ENCODE measurements at regions not wholly inside any gene's neighbourhood (a gene's known extent, or its start where the extent isn't known, plus 50 kb on each side); places are given as distances from the start of the nearest gene placed in this dataset.

- no peak for DNase-seq (ENCODE audit: low read depth, low spot score)
- no peak overlapping the region for H3K4me3 ChIP-seq (ENCODE audit: low read length)
Observed at GRCh38 chr3:5270666-5271371, 83.3 kb downstream of the EDEM1 start.

GRCh38 chr3:5271372-5271683, 83.8 kb downstream of the EDEM1 start:
- no peak for DNase-seq (ENCODE audit: low read depth, low spot score)

GRCh38 chr3:5272387-5272786, 84.9 kb downstream of the EDEM1 start:
- no peak overlapping the region for H3K4me3 ChIP-seq (ENCODE audit: low read length)
- no peak for DNase-seq (ENCODE audit: low read depth, low spot score)

More at GRCh38 chr3:5271372-5271683, 83.8 kb downstream of the EDEM1 start:
- no peak overlapping the region for H3K4me3 ChIP-seq (ENCODE audit: low read length)

- no peak overlapping the region for H3K4me3 ChIP-seq (ENCODE audit: low read length)
- DNase-seq (ENCODE audit: low read depth, low spot score): no peak
Observed at GRCh38 chr3:5274091-5274490, 86.6 kb downstream of the EDEM1 start.

GRCh38 chr3:5275529-5275928, 88.0 kb downstream of the EDEM1 start:
- DNase-seq (ENCODE audit: low read depth, low spot score): no peak
- H3K4me3 ChIP-seq (ENCODE audit: low read length): no peak overlapping the region

GRCh38 chr3:5276934-5277333, 89.4 kb downstream of the EDEM1 start:
- no peak overlapping the region for H3K4me3 ChIP-seq (ENCODE audit: low read length)
- no peak for DNase-seq (ENCODE audit: low read depth, low spot score)

GRCh38 chr3:5277612-5278236, 90.2 kb downstream of the EDEM1 start:
- DNase-seq (ENCODE audit: low read depth, low spot score): no peak
- H3K4me3 ChIP-seq (ENCODE audit: low read length): no peak overlapping the region

GRCh38 chr3:5278666-5279065, 91.2 kb downstream of the EDEM1 start:
- H3K4me3 ChIP-seq (ENCODE audit: low read length): no peak overlapping the region
- DNase-seq (ENCODE audit: low read depth, low spot score): no peak

- H3K4me3 ChIP-seq (ENCODE audit: low read length): no peak overlapping the region
Observed at GRCh38 chr3:5282703-5283102, 95.2 kb downstream of the EDEM1 start.

GRCh38 chr3:5285439-5285838, 97.9 kb downstream of the EDEM1 start:
- DNase-seq (ENCODE audit: low read depth, low spot score): no peak
- H3K4me3 ChIP-seq (ENCODE audit: low read length): no peak overlapping the region

More at GRCh38 chr3:5282703-5283102, 95.2 kb downstream of the EDEM1 start:
- no peak for DNase-seq (ENCODE audit: low read depth, low spot score)

- no peak overlapping the region for H3K4me3 ChIP-seq (ENCODE audit: low read length)
- no peak for DNase-seq (ENCODE audit: low read depth, low spot score)
Observed at GRCh38 chr3:5290915-5291314, 103.4 kb downstream of the EDEM1 start.

- no peak for DNase-seq (ENCODE audit: low read depth, low spot score)
- no peak overlapping the region for H3K4me3 ChIP-seq (ENCODE audit: low read length)
Observed at GRCh38 chr3:5292512-5292911, 105.0 kb downstream of the EDEM1 start.

DNA sequence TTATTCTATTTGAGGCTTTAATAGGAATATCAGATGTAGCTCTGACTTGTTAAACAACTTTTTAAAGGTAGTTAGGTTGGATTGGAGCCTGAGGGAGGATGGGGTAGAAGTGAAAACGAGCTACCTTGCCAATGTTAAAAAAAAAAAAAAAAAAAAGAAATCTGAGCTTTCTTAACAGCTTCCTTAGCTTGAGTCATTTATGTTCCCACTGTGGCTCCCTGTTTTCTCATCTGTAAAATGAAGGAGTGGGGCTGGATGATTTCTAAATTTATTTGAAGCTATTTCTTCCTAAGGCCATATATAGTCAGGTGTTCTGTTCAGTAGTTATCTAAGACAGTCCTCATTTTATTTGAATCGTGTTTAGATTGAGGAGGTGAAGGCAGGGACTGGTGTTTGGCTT, 105.7 kb downstream of the EDEM1 start:
- no peak overlapping the region for H3K4me3 ChIP-seq (ENCODE audit: low read length)
- no peak for DNase-seq (ENCODE audit: low read depth, low spot score)

DNA sequence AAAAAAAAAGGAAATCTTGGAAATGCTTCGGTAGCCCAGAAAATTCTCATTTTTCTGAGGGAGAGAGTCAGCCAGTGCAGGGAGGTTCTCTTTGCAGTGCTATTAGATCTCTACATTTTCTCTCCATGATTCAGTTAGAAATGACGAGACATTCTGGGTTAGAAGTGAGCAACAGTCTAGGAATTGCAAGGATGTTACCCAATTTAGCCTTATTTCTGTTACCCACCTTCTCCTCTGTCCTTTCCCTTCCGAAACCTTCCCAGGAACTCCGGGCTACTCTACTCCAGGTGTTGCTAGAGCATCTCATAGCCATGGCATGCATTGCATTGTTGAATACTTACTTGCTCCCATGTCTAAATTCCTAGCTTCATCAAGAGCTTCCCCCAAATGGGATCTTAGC, 106.8 kb downstream of the EDEM1 start:
- DNase-seq (ENCODE audit: low read depth, low spot score): no peak
- H3K4me3 ChIP-seq (ENCODE audit: low read length): no peak overlapping the region

- no peak for DNase-seq (ENCODE audit: low read depth, low spot score)
- no peak overlapping the region for H3K4me3 ChIP-seq (ENCODE audit: low read length)
Observed at GRCh38 chr3:5295191-5295690, 107.7 kb downstream of the EDEM1 start.

DNA sequence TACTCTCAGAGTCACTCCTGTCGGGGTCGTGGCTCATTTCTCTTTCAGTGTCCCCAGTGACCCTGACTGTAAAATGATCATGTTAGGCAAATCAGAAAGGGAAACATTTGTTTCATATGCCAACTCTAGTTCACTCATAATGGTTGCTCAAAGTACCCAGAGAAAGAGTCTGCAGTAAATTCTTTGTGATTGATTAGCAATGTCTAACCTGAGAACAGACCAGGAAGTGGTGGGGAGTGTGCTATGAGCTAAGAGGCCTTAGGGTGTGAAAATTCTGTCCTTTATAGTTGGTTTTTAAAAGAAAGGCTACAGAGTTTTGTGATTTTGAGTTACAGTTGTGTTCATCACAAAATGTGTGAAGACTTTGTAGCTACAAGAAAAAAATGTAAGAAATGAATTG, 108.9 kb downstream of the EDEM1 start:
- DNase-seq (ENCODE audit: low read depth, low spot score): no peak

DNA sequence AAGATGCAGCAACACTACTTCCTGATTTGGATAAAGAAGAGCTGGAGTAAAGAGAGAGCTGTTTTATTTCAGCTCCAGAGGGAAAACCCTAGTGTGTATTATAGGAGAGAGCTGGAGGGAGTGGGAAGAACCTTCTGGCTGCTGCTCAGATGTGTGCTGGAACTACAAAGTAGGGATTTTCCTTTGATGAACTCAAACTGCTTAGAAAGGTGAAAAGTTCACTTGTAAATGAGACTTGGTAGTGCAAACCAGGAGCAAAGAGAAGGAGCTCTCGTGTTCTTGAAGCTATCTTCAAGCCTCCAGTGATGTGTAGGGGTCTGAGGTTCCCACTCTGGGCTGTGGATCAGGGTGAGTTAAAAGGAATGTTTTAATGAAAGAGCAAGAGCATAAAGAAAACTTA, 110.4 kb downstream of the EDEM1 start:
- H3K4me3 ChIP-seq (ENCODE audit: low read length): no peak overlapping the region
- DNase-seq (ENCODE audit: low read depth, low spot score): no peak

More for the DNA sequence above, 108.9 kb downstream of the EDEM1 start:
- H3K4me3 ChIP-seq (ENCODE audit: low read length): no peak overlapping the region

- no peak overlapping the region for H3K4me3 ChIP-seq (ENCODE audit: low read length)
- DNase-seq (ENCODE audit: low read depth, low spot score): no peak
Observed at GRCh38 chr3:5298453-5298852, 110.9 kb downstream of the EDEM1 start.

- no peak for DNase-seq (ENCODE audit: low read depth, low spot score)
- no peak overlapping the region for H3K4me3 ChIP-seq (ENCODE audit: low read length)
Observed at GRCh38 chr3:5299161-5299560, 111.7 kb downstream of the EDEM1 start.

DNA sequence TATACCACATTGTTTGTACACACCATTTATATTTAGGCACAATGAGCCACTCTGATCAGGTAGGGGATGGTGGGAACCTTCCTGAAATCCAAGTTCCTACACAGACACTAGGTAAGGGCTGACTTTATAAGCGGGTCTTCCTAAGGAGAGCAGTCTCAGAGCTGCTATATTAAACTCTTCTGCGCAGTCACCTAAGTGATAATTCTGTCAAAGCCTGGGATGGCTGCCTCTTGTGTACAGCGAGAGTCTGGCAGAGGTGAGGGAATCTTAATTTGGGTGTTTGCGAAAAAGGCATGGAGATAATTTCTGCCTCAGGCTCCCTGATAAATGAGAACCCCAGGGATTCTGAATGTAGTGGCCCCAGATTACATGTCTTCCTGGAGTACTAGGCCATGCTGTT, 113.1 kb downstream of the EDEM1 start:
- no peak overlapping the region for H3K4me3 ChIP-seq (ENCODE audit: low read length)
- DNase-seq (ENCODE audit: low read depth, low spot score): no peak

Data from Jurkat, Clone E6-1 (cell line).